ENCODE measurements at regions not wholly inside any gene's neighbourhood (a gene's known extent, or its start where the extent isn't known, plus 50 kb on each side); places are given as distances from the start of the nearest gene placed in this dataset.

- no peaks in the 10 kb centered on the region for H3K9me2 ChIP-seq (ENCODE audit: insufficient read depth)
- H3K27ac ChIP-seq, result no peak overlapping the region
- WGBS, 2 experiments (ENCODE audit: low coverage in 1 of 2, low lambda C conversion rate in 2 of 2, missing lambda C conversion rate in 2 of 2), result 19 to 21% methylated on average over 7 of the region's 7 CpGs
- no peak for DNase-seq
- H3K4me1 ChIP-seq (ENCODE audit: insufficient read depth), result no peaks in the 10 kb centered on the region
- no peak overlapping the region for H3K9ac ChIP-seq
- H2AFZ ChIP-seq, result no peak overlapping the region
- no peak overlapping the region for H3K4me2 ChIP-seq (ENCODE audit: unreplicated experiment)
- TF ChIP-seq EZH2phosphoT487 (IDR thresholded peaks at IDR 0.05; ENCODE audit: insufficient read depth, low read depth) (no peak), EZH2 (IDR thresholded peaks at IDR 0.05; ENCODE audit: insufficient read depth, poor library complexity, severe bottlenecking) (no peak)
- H3K9me3 ChIP-seq (ENCODE audit: low read depth), result no peaks in the 10 kb centered on the region
- H3K27me3 ChIP-seq (replicated peaks; ENCODE audit: insufficient read depth), result no peaks in the 10 kb centered on the region
- in situ Hi-C loops (cut with MboI), result no loop called here
- H3K79me2 ChIP-seq (ENCODE audit: insufficient read depth), result no peaks in the 10 kb centered on the region
- H4K20me1 ChIP-seq (ENCODE audit: insufficient read depth), result no peaks in the 10 kb centered on the region
- no peak overlapping the region for H3K4me3 ChIP-seq
- no peaks in the 10 kb centered on the region for H3F3A ChIP-seq (ENCODE audit: insufficient read depth)
- H3K36me3 ChIP-seq (ENCODE audit: low read depth), result no peaks in the 10 kb centered on the region
Observed at GRCh38 chr10:123526356-123527064, 139.6 kb upstream of the GPR26 start.

- no peak for DNase-seq
- Histone ChIP-seq H3K4me3 (no peak overlapping the region), H3K9me3 (ENCODE audit: low read depth) (no peaks in the 10 kb centered on the region), H3F3A (ENCODE audit: insufficient read depth) (no peaks in the 10 kb centered on the region), H3K27ac (no peak overlapping the region), H2AFZ (no peak overlapping the region), H4K20me1 (ENCODE audit: insufficient read depth) (no peaks in the 10 kb centered on the region), H3K4me2 (ENCODE audit: unreplicated experiment) (no peak overlapping the region), H3K36me3 (ENCODE audit: low read depth) (no peaks in the 10 kb centered on the region), H3K79me2 (ENCODE audit: insufficient read depth) (no peaks in the 10 kb centered on the region), H3K9ac (no peak overlapping the region), H3K4me1 (ENCODE audit: insufficient read depth) (no peaks in the 10 kb centered on the region), H3K27me3 (replicated peaks; ENCODE audit: insufficient read depth) (no peaks in the 10 kb centered on the region), H3K9me2 (ENCODE audit: insufficient read depth) (no peaks in the 10 kb centered on the region)
- in situ Hi-C loops (cut with MboI), result no loop called here
- TF ChIP-seq EZH2 (IDR thresholded peaks at IDR 0.05; ENCODE audit: insufficient read depth, poor library complexity, severe bottlenecking), result no peak
- no peak for TF ChIP-seq EZH2phosphoT487 (IDR thresholded peaks at IDR 0.05; ENCODE audit: insufficient read depth, low read depth)
Observed at GRCh38 chr10:123527151-123527550, 139.0 kb upstream of the GPR26 start.

GRCh38 chr10:123529146-123529760 is 136.9 kb upstream of the GPR26 start:
- in situ Hi-C loops (cut with MboI), result no loop called here
- no peaks in the 10 kb centered on the region for H4K20me1 ChIP-seq (ENCODE audit: insufficient read depth)
- H3K4me1 ChIP-seq (ENCODE audit: insufficient read depth), result no peaks in the 10 kb centered on the region
- no peaks in the 10 kb centered on the region for H3K9me3 ChIP-seq (ENCODE audit: low read depth)
- H3K36me3 ChIP-seq (ENCODE audit: low read depth), result no peaks in the 10 kb centered on the region
- no peaks in the 10 kb centered on the region for H3K79me2 ChIP-seq (ENCODE audit: insufficient read depth)
- H2AFZ ChIP-seq, result no peak overlapping the region
- no peaks in the 10 kb centered on the region for H3K27me3 ChIP-seq (replicated peaks; ENCODE audit: insufficient read depth)
- no peaks in the 10 kb centered on the region for H3K9me2 ChIP-seq (ENCODE audit: insufficient read depth)
- no peak for DNase-seq
- no peak overlapping the region for H3K27ac ChIP-seq
- H3K4me2 ChIP-seq (ENCODE audit: unreplicated experiment), result no peak overlapping the region
- TF ChIP-seq EZH2 (IDR thresholded peaks at IDR 0.05; ENCODE audit: insufficient read depth, poor library complexity, severe bottlenecking) (no peak), EZH2phosphoT487 (IDR thresholded peaks at IDR 0.05; ENCODE audit: insufficient read depth, low read depth) (no peak)
- H3K4me3 ChIP-seq, result no peak overlapping the region
- 25 to 32% methylated on average over 10 of the region's 10 CpGs for WGBS, 2 experiments (ENCODE audit: low coverage in 1 of 2, low lambda C conversion rate in 2 of 2, missing lambda C conversion rate in 2 of 2)
- H3K9ac ChIP-seq, result no peak overlapping the region
- H3F3A ChIP-seq (ENCODE audit: insufficient read depth), result no peaks in the 10 kb centered on the region

- H3K36me3 ChIP-seq (ENCODE audit: low read depth), result no peaks in the 10 kb centered on the region
Observed at GRCh38 chr10:123530166-123530870, 135.8 kb upstream of the GPR26 start.

More at GRCh38 chr10:123530166-123530870, 135.8 kb upstream of the GPR26 start:
- WGBS, 2 experiments (ENCODE audit: low coverage in 1 of 2, low lambda C conversion rate in 2 of 2, missing lambda C conversion rate in 2 of 2), result 39 to 41% methylated on average over 9 of the region's 9 CpGs
- Histone ChIP-seq H3K79me2 (ENCODE audit: insufficient read depth) (no peaks in the 10 kb centered on the region), H3K9me3 (ENCODE audit: low read depth) (no peaks in the 10 kb centered on the region), H3K27ac (no peak overlapping the region), H4K20me1 (ENCODE audit: insufficient read depth) (no peaks in the 10 kb centered on the region), H3F3A (ENCODE audit: insufficient read depth) (no peaks in the 10 kb centered on the region), H3K4me3 (no peak overlapping the region), H2AFZ (no peak overlapping the region), H3K4me1 (ENCODE audit: insufficient read depth) (no peaks in the 10 kb centered on the region), H3K4me2 (ENCODE audit: unreplicated experiment) (no peak overlapping the region), H3K9ac (no peak overlapping the region), H3K9me2 (ENCODE audit: insufficient read depth) (no peaks in the 10 kb centered on the region), H3K27me3 (replicated peaks; ENCODE audit: insufficient read depth) (no peaks in the 10 kb centered on the region)
- no peak for DNase-seq
- in situ Hi-C loops (cut with MboI), result no loop called here
- TF ChIP-seq EZH2phosphoT487 (IDR thresholded peaks at IDR 0.05; ENCODE audit: insufficient read depth, low read depth) (no peak), EZH2 (IDR thresholded peaks at IDR 0.05; ENCODE audit: insufficient read depth, poor library complexity, severe bottlenecking) (no peak)

Data from GM23248 (cell line).